BLaER1 (cell line): ENCODE measurements at regions not wholly inside any gene's neighbourhood (a gene's known extent, or its start where the extent isn't known, plus 50 kb on each side); places are given as distances from the start of the nearest gene placed in this dataset.
A peak's percentile ranks its signal among the peaks of the same experiment; 100 is the strongest.

Source experiments
- H3K27ac ChIP-seq: shearing (Covaris generic); formaldehyde crosslinking; 2 replicates; pipeline ENCODE4 v1.8.1; 2022
- H3K27me3 ChIP-seq: shearing (Covaris generic); formaldehyde crosslinking; 2 replicates; pipeline ENCODE4 v1.8.1; 2022
- H3K36me3 ChIP-seq: shearing (Covaris generic); formaldehyde crosslinking; 2 replicates; pipeline ENCODE4 v1.8.1; 2022
- H3K4me1 ChIP-seq: shearing (Covaris generic); formaldehyde crosslinking; 2 replicates; pipeline ENCODE4 v1.8.1; 2022
- H3K4me2 ChIP-seq: shearing (Covaris generic); formaldehyde crosslinking; 2 replicates; pipeline ENCODE4 v1.8.1; 2022
- H3K4me3 ChIP-seq: shearing (Covaris generic); formaldehyde crosslinking; 2 replicates; pipeline ENCODE4 v1.8.1; 2022
- H3K9ac ChIP-seq: shearing (Covaris generic); formaldehyde crosslinking; 2 replicates; pipeline ENCODE4 v1.8.1; 2022
- H3K9me3 ChIP-seq: shearing (Covaris generic); formaldehyde crosslinking; 2 replicates; pipeline ENCODE4 v1.8.1; 2022
- H4K20me1 ChIP-seq: shearing (Covaris generic); formaldehyde crosslinking; 2 replicates; pipeline ENCODE4 v1.8.1; 2022
- Cebpa-rat ChIP-seq: shearing (Covaris generic); IDR thresholded peaks from 2 replicates; pipeline ENCODE4 v1.8.1; 2022

DNA sequence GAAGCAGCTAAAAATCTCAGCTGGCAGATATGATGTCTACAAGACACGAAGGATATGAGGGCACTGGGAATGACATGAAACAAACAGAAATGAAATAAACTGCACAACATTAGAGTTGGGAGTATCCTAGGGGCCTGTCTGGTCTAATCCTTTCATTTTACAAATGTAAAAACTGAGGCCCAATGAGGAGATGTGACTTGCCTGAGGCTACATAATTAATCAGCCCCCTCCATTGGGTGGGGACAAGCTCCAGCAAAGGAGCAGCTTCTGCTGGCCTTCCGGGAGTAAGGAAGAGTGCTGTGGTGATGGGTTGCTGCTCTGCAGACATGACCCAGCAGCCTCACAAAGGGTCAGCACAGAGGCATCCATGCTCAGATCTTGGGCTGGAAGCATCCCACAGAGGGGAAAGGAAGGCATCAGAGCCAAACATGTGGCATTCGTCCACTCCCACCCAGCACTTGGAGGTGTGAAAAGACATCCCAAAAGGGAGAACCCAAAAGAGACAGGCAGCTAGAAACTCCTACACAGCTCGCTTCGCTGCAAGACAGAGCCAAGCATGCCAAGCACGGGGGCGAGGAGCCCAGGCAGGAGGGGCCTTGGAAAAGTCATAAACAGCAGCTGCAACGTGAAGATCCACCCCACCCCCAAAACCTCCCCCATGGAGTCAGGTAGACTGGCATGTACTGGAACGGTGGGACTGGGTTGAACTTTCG lies 183.7 kb downstream of the UNC5CL start:
- Histone ChIP-seq H3K36me3 (no peaks in the 10 kb centered on the region), H3K4me2 (no peak overlapping the region), H4K20me1 (no peaks in the 10 kb centered on the region), H3K4me3 (no peak overlapping the region), H3K27me3 (no peaks in the 10 kb centered on the region), H3K9ac (no peak overlapping the region), H3K4me1 (peaks cover 9% of the 10 kb centered on the region), H3K9me3 (no peaks in the 10 kb centered on the region), H3K27ac (no peak overlapping the region)
- TF ChIP-seq Cebpa-rat, result no peak

DNA sequence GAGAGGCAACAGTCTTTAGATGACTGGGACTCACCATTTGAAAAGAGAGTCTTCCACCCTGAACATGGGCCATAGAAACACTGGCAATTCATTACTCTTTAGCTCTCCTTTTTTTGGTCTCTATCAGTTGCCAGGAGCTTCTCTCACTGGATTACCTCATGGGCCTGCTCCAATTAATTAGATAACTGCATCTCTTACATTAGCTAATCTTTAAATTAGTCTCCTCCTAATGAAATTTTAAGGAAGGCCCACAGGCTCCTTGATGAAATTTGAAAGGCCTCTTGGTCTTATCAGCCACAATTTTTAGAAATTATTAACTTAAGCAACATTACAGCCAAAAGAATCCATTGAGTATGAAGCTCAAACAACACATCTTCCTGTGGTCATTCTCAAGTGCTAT lies 184.4 kb downstream of the UNC5CL start:
- Histone ChIP-seq H3K4me2 (no peak overlapping the region), H3K9ac (no peak overlapping the region), H4K20me1 (no peaks in the 10 kb centered on the region), H3K4me1 (peaks cover 9% of the 10 kb centered on the region), H3K4me3 (no peak overlapping the region), H3K9me3 (no peaks in the 10 kb centered on the region), H3K27me3 (no peaks in the 10 kb centered on the region), H3K27ac (no peak overlapping the region), H3K36me3 (no peaks in the 10 kb centered on the region)
- TF ChIP-seq Cebpa-rat, result no peak

DNA sequence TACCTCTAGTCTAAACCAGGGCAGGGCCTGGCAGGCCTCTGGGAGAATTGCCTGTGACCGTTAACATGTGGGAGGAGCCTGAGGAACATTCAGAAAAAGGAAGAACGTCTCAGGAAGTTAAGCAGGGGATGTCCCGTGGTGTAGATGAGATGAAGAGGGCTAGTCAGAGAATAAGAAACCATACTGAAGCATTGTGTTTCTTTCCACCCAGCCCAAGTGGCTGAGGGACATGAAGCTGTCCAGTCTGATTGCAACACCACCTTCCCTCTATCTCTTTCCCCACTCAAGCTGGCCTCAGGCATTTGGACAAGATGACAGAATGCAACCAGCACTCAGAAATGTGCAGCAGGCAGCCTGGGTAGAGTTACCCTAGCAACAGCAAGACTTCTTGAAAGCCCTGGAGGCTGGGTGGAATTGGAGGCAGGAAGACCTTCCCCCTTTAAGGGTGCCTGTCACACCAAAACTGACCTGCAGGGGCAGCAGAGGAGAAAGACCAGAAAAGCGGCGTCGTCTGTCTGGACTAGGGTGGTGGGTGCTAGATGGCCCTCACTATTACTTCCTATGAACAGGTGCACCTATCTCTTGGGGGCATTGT lies 186.1 kb downstream of the UNC5CL start:
- Histone ChIP-seq H3K4me3 (no peak overlapping the region), H4K20me1 (no peaks in the 10 kb centered on the region), H3K9ac (no peak overlapping the region), H3K36me3 (no peaks in the 10 kb centered on the region), H3K9me3 (no peaks in the 10 kb centered on the region), H3K27me3 (no peaks in the 10 kb centered on the region), H3K27ac (peak overlapping the region; percentile 15; the same call in 1 of the 2 replicates), H3K4me1 (peaks cover 9% of the 10 kb centered on the region), H3K4me2 (peak overlapping the region; percentile 41)
- TF ChIP-seq Cebpa-rat, result no peak

DNA sequence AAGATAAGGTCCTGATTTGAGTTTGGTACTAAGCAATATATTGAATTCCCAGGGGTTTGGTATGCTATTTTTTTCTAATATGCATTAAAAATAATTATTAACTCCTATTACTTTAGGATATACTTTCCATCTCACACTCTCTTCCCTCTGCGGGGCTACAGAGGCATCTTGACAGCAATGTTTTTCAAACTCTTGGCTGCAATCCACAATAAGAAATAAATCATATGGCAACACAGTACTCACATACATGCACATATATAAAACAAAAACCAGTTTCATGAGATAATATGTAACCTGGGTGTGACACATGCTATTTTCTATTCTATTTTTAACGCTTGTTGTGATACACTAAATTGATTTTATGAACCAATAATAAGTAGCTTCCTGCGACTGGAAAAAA lies 189.5 kb downstream of the UNC5CL start:
- Histone ChIP-seq H4K20me1 (no peaks in the 10 kb centered on the region), H3K9me3 (no peaks in the 10 kb centered on the region), H3K4me2 (no peak overlapping the region), H3K27me3 (no peaks in the 10 kb centered on the region), H3K27ac (no peak overlapping the region), H3K9ac (no peak overlapping the region), H3K4me3 (no peak overlapping the region), H3K36me3 (no peaks in the 10 kb centered on the region), H3K4me1 (peaks cover 9% of the 10 kb centered on the region)
- TF ChIP-seq Cebpa-rat, result no peak

DNA sequence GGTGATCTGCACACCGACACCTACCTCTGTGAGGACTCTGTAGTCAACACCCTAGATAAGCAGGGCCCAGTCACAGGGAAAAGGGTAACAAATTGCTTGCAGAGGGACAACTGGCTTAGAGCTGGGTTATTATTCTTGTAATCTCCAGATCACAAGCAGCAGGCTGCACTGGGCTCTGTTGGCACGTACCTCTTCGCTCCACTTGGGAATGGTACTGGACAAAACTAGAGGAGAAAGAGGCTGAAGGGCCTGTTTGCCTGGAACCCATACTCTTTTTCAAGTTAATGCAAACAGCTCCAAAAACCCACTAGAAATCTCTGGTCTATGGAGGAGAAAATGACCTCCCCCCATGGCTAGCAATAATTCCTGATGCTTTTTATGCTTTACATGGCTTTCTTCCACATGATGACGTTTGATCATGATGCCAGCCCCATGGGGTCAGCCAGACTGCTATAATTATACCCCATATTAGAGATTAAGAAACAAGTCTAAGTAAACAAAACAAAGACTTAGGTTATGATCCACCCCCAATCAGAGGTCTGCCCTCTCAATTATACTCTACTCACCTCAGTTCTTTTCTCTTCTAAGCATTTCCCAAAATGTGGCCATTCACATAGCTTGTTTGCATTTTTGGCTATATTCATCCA lies 190.0 kb downstream of the UNC5CL start:
- H3K4me2 ChIP-seq, result no peak overlapping the region
- H3K4me1 ChIP-seq, result peaks cover 9% of the 10 kb centered on the region
- H3K4me3 ChIP-seq, result no peak overlapping the region
- no peaks in the 10 kb centered on the region for H3K27me3 ChIP-seq
- H3K36me3 ChIP-seq, result no peaks in the 10 kb centered on the region
- no peaks in the 10 kb centered on the region for H4K20me1 ChIP-seq
- TF ChIP-seq Cebpa-rat, result no peak
- no peak overlapping the region for H3K9ac ChIP-seq
- no peaks in the 10 kb centered on the region for H3K9me3 ChIP-seq
- H3K27ac ChIP-seq, result no peak overlapping the region

DNA sequence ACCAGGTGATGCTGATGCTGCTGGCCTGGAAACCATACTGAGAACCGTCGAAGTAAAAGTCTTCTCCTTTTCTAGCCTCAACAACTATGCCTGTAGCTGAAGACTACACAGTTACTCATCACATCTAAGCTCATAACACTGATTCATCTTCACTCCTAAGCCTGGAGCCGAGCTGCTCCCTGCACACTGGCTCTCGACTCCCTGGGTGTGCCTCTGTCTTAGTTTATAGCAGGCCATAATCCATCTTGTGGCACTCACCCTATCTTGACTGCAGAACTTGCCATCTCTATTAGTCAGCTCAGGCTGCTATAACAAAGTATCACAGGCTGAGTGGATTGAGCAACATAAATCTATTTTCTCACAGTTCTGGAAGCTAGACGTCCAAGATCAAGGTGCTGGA lies 191.0 kb downstream of the UNC5CL start:
- Histone ChIP-seq H3K27me3 (no peaks in the 10 kb centered on the region), H4K20me1 (no peaks in the 10 kb centered on the region), H3K9ac (no peak overlapping the region), H3K27ac (no peak overlapping the region), H3K4me1 (peaks cover 6% of the 10 kb centered on the region), H3K4me2 (no peak overlapping the region), H3K4me3 (no peak overlapping the region), H3K36me3 (no peaks in the 10 kb centered on the region), H3K9me3 (no peaks in the 10 kb centered on the region)
- TF ChIP-seq Cebpa-rat, result no peak

DNA sequence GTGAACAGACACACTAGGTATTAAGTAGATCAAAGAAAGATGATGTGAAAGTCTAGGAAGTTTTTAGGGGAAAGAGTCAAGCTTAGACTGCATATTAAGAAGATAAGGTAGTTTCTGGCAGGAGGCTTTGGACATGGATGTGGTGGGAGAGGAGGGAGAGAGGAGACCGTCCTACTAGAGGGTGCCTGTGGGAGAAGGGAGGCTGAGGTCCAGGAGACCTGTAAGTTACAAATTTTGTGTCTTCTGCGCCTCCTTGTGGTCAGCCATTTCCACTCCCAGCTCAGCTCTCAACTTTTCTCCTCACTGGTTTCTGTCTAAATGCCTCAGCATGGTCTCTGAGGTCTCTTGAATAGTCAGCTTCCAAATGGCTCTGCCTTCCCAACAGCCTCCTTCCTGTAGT lies 193.5 kb downstream of the UNC5CL start:
- Histone ChIP-seq H4K20me1 (no peaks in the 10 kb centered on the region), H3K4me3 (no peak overlapping the region)
- TF ChIP-seq Cebpa-rat, result no peak

DNA sequence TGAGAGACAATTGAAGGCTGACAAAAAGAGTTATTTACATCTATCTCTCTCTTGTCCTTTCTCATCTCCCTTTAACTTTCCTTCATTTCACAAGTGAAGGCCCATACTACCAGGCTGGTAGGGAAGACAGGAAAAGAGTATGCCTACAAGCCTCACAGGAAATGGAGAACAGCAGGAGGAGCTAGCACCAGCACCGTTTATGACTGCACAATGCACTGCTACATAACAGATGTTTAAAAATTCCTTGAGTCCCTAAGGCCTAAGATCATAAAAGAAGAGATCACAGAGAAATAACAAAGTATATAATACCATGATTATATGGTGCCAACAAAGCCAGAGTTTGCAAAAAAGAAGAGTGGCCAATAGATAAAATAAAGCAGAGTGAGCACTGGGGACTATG lies 194.8 kb downstream of the UNC5CL start:
- no peak for TF ChIP-seq Cebpa-rat
- Histone ChIP-seq H3K9me3 (no peaks in the 10 kb centered on the region), H3K36me3 (no peaks in the 10 kb centered on the region), H4K20me1 (no peaks in the 10 kb centered on the region), H3K4me3 (no peak overlapping the region), H3K9ac (no peak overlapping the region), H3K27ac (no peak overlapping the region), H3K4me2 (no peak overlapping the region), H3K4me1 (peaks cover 6% of the 10 kb centered on the region; the same call in 1 of the 2 replicates), H3K27me3 (no peaks in the 10 kb centered on the region)

More for the DNA sequence above, 193.5 kb downstream of the UNC5CL start:
- no peaks in the 10 kb centered on the region for H3K9me3 ChIP-seq
- no peaks in the 10 kb centered on the region for H3K36me3 ChIP-seq
- H3K4me2 ChIP-seq, result no peak overlapping the region
- peaks cover 6% of the 10 kb centered on the region; the same call in 1 of the 2 replicates for H3K4me1 ChIP-seq
- H3K27ac ChIP-seq, result no peak overlapping the region
- no peak overlapping the region for H3K9ac ChIP-seq
- H3K27me3 ChIP-seq, result no peaks in the 10 kb centered on the region

DNA sequence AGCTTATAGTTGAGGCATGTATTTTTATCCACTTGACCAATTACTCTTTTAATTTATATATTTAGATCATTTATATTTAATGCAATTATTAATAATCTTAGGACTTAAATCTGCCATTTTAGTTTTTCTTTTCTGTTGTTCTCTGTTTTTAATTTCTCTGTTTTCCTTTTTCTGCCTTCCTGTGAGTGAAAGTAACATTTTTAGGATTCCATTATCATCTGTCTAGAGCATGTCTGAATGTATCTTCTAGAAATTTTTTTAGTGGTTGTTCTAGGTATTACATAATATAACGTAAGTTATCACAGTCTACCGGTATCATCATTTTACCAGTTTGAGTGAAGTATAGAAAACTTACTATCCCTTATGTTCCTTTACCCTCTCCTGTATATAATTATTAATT lies 197.3 kb downstream of the UNC5CL start:
- H3K9me3 ChIP-seq, result no peaks in the 10 kb centered on the region
- H3K36me3 ChIP-seq, result no peaks in the 10 kb centered on the region
- no peak overlapping the region for H3K4me2 ChIP-seq
- no peaks in the 10 kb centered on the region for H4K20me1 ChIP-seq
- no peak overlapping the region for H3K9ac ChIP-seq
- no peak for TF ChIP-seq Cebpa-rat
- peaks cover 6% of the 10 kb centered on the region; the same call in 1 of the 2 replicates for H3K4me1 ChIP-seq
- no peak overlapping the region for H3K4me3 ChIP-seq
- H3K27ac ChIP-seq, result no peak overlapping the region
- H3K27me3 ChIP-seq, result no peaks in the 10 kb centered on the region

DNA sequence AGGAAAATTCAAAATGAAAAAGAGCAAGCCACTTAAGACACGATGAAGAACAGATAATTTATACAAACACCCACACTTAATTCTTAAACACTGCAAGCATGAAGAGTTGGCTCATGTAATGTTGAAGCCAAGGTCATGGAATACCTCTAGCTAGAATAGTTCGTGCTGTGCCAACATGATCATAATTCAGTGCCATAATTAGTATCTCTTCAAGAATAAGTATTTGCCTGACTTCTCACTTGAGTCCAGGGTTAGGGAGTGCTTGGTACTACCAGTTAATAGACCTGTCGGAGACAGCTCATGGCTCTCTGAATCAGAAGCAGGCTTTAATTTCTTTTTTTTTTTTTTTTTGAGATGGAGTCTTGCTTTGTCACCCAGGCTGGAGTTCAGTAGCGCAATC lies 206.3 kb downstream of the UNC5CL start:
- no peak for TF ChIP-seq Cebpa-rat
- H3K27ac ChIP-seq, result no peak overlapping the region
- no peaks in the 10 kb centered on the region for H4K20me1 ChIP-seq
- H3K36me3 ChIP-seq, result no peaks in the 10 kb centered on the region
- no peak overlapping the region for H3K4me2 ChIP-seq
- no peaks in the 10 kb centered on the region for H3K9me3 ChIP-seq
- no peak overlapping the region for H3K9ac ChIP-seq
- no peak overlapping the region for H3K4me3 ChIP-seq
- H3K4me1 ChIP-seq, result no peaks in the 10 kb centered on the region
- H3K27me3 ChIP-seq, result no peaks in the 10 kb centered on the region
